HL-60 (cell line): ENCODE measurements at regions not wholly inside any gene's neighbourhood (a gene's known extent, or its start where the extent isn't known, plus 50 kb on each side); places are given as distances from the start of the nearest gene placed in this dataset.

Experiments used
- POLR2AphosphoS5 ChIP-seq: IDR thresholded peaks from 2 replicates; pipeline ENCODE4 v1.6.1; 2012; ENCODE audit warnings: low read depth
- TF ChIP-seq, protein P1 (sequence below): IDR thresholded peaks from one replicate; pipeline ENCODE4 v1.5.1; 2011; ENCODE audit warnings: low read length, control low read depth, inconsistent platforms; ENCODE audit not compliant: insufficient read depth
- TF ChIP-seq, protein P2 (sequence below): IDR thresholded peaks from 2 replicates; pipeline ENCODE4 v1.6.1; 2012; ENCODE audit warnings: low read depth; ENCODE audit not compliant: insufficient replicate concordance

GRCh38 chr4:159743971-159744370 is 641.1 kb downstream of the RAPGEF2 start:
- TF ChIP-seq, protein P1, sequence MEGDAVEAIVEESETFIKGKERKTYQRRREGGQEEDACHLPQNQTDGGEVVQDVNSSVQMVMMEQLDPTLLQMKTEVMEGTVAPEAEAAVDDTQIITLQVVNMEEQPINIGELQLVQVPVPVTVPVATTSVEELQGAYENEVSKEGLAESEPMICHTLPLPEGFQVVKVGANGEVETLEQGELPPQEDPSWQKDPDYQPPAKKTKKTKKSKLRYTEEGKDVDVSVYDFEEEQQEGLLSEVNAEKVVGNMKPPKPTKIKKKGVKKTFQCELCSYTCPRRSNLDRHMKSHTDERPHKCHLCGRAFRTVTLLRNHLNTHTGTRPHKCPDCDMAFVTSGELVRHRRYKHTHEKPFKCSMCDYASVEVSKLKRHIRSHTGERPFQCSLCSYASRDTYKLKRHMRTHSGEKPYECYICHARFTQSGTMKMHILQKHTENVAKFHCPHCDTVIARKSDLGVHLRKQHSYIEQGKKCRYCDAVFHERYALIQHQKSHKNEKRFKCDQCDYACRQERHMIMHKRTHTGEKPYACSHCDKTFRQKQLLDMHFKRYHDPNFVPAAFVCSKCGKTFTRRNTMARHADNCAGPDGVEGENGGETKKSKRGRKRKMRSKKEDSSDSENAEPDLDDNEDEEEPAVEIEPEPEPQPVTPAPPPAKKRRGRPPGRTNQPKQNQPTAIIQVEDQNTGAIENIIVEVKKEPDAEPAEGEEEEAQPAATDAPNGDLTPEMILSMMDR = no peak
- TF ChIP-seq, protein P2, sequence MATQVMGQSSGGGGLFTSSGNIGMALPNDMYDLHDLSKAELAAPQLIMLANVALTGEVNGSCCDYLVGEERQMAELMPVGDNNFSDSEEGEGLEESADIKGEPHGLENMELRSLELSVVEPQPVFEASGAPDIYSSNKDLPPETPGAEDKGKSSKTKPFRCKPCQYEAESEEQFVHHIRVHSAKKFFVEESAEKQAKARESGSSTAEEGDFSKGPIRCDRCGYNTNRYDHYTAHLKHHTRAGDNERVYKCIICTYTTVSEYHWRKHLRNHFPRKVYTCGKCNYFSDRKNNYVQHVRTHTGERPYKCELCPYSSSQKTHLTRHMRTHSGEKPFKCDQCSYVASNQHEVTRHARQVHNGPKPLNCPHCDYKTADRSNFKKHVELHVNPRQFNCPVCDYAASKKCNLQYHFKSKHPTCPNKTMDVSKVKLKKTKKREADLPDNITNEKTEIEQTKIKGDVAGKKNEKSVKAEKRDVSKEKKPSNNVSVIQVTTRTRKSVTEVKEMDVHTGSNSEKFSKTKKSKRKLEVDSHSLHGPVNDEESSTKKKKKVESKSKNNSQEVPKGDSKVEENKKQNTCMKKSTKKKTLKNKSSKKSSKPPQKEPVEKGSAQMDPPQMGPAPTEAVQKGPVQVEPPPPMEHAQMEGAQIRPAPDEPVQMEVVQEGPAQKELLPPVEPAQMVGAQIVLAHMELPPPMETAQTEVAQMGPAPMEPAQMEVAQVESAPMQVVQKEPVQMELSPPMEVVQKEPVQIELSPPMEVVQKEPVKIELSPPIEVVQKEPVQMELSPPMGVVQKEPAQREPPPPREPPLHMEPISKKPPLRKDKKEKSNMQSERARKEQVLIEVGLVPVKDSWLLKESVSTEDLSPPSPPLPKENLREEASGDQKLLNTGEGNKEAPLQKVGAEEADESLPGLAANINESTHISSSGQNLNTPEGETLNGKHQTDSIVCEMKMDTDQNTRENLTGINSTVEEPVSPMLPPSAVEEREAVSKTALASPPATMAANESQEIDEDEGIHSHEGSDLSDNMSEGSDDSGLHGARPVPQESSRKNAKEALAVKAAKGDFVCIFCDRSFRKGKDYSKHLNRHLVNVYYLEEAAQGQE = no peak
- TF ChIP-seq POLR2AphosphoS5 = no peak
